ENCODE measurements at regions not wholly inside any gene's neighbourhood (a gene's known extent, or its start where the extent isn't known, plus 50 kb on each side); places are given as distances from the start of the nearest gene placed in this dataset.

DNA sequence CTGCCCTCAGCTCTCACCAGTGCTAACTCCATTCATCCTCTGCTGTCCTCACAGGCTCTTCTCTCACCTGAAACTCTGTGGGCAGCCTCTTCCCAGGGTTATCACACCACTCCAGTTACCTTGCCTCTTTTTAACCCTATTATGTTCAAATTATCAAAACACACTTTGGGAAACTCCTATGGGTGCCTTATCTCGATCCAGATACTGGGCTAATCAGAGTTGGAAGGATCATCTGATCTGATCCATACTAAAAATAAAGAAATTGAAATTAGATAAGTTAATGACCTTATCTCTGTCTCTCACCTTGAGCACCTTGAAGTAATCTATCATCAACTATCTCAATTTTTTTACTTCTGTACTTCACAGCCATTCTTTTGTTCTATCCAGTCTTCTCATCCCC is 300.5 kb upstream of the ISL1 start:
- DNase-seq (ENCODE audit: low spot score) = no peak
- no peak for ATAC-seq (ENCODE audit: low read depth)
- Histone ChIP-seq H3K9me3 (ENCODE audit: severe bottlenecking) (no peaks in the 10 kb centered on the region), H3K4me3 (ENCODE audit: severe bottlenecking) (no peak overlapping the region), H3K27me3 (ENCODE audit: insufficient read depth, poor library complexity, severe bottlenecking) (no peaks in the 10 kb centered on the region), H3K27ac (ENCODE audit: poor library complexity, severe bottlenecking) (no peak overlapping the region), H3K36me3 (ENCODE audit: low read depth) (no peaks in the 10 kb centered on the region), H3K4me1 (ENCODE audit: insufficient read depth, poor library complexity, severe bottlenecking) (no peaks in the 10 kb centered on the region)
- TF ChIP-seq, protein P1, sequence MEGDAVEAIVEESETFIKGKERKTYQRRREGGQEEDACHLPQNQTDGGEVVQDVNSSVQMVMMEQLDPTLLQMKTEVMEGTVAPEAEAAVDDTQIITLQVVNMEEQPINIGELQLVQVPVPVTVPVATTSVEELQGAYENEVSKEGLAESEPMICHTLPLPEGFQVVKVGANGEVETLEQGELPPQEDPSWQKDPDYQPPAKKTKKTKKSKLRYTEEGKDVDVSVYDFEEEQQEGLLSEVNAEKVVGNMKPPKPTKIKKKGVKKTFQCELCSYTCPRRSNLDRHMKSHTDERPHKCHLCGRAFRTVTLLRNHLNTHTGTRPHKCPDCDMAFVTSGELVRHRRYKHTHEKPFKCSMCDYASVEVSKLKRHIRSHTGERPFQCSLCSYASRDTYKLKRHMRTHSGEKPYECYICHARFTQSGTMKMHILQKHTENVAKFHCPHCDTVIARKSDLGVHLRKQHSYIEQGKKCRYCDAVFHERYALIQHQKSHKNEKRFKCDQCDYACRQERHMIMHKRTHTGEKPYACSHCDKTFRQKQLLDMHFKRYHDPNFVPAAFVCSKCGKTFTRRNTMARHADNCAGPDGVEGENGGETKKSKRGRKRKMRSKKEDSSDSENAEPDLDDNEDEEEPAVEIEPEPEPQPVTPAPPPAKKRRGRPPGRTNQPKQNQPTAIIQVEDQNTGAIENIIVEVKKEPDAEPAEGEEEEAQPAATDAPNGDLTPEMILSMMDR (IDR thresholded peaks at IDR 0.05; ENCODE audit: poor library complexity, severe bottlenecking) = no peak

DNA sequence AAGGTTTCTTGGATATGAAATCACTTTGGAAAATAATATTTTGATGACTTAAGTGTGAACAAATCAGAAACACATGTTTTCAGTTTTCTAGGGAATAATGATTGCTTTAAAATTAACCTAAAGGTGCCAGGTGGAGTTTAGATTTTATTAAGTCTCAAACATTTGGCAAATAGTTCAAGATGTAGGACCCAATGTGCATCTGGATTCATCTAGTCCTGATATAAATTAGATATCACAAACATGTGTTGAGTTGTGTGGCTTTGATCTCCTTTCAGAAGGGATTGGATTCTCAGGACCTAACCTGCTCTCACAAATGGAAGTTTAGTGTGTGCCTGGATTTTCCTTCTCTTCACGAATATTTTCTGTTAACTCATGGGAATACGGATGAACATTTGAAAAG is 291.4 kb upstream of the ISL1 start:
- DNase-seq (ENCODE audit: low spot score) = no peak
- TF ChIP-seq, protein P1 (IDR thresholded peaks at IDR 0.05; ENCODE audit: poor library complexity, severe bottlenecking) = no peak
- Histone ChIP-seq H3K27me3 (ENCODE audit: insufficient read depth, poor library complexity, severe bottlenecking) (no peaks in the 10 kb centered on the region), H3K27ac (ENCODE audit: poor library complexity, severe bottlenecking) (no peak overlapping the region), H3K4me1 (ENCODE audit: insufficient read depth, poor library complexity, severe bottlenecking) (no peaks in the 10 kb centered on the region), H3K4me3 (ENCODE audit: severe bottlenecking) (no peak overlapping the region), H3K36me3 (ENCODE audit: low read depth) (no peaks in the 10 kb centered on the region), H3K9me3 (ENCODE audit: severe bottlenecking) (no peaks in the 10 kb centered on the region)
- no peak for ATAC-seq (ENCODE audit: low read depth)

DNA sequence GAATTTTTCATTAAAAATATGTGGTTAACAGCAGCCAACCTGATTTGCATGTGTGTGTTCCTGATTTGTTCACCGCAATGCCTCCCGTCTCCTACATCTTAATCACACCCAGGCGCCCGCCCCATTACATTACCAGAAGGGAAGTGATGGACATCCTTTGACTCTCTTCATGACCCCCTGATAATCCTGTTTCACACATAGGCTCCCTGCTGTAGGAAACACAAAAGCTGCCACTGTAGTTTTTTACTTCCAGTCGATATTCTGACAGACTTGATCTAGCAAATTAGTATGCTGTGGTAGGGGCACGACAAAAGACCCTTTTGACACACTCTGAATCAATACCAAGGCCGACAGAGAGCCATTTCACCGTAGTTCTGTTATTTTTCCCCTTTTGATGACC is 287.8 kb upstream of the ISL1 start:
- H3K36me3 ChIP-seq (ENCODE audit: low read depth) = no peaks in the 10 kb centered on the region
- H3K9me3 ChIP-seq (ENCODE audit: severe bottlenecking) = no peaks in the 10 kb centered on the region
- TF ChIP-seq, protein P1 (IDR thresholded peaks at IDR 0.05; ENCODE audit: poor library complexity, severe bottlenecking) = no peak
- H3K4me1 ChIP-seq (ENCODE audit: insufficient read depth, poor library complexity, severe bottlenecking) = no peaks in the 10 kb centered on the region
- H3K4me3 ChIP-seq (ENCODE audit: severe bottlenecking) = no peak overlapping the region
- H3K27me3 ChIP-seq (ENCODE audit: insufficient read depth, poor library complexity, severe bottlenecking) = no peaks in the 10 kb centered on the region
- ATAC-seq (ENCODE audit: low read depth) = no peak
- no peak overlapping the region for H3K27ac ChIP-seq (ENCODE audit: poor library complexity, severe bottlenecking)
- no peak for DNase-seq (ENCODE audit: low spot score)

DNA sequence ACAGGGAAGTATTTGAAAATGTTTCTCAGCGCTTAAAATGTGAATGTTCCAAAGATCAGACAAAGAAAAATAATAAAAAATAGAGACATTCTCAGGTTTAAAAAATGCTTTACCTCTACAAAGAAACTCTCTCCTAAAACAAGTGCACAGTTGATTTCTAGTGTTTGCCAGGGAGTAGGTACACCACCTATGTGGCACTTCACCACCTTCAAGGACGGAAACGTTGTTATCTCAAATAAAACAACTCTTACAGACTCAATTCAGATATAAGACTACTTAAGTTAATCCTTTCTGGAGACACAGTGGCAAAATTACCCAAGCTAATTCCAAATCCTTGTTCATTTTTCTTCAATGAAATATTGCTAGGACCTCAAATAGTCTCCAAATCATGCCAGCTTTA is 286.4 kb upstream of the ISL1 start:
- Histone ChIP-seq H3K27me3 (ENCODE audit: insufficient read depth, poor library complexity, severe bottlenecking) (peaks cover 4% of the 10 kb centered on the region), H3K4me1 (ENCODE audit: insufficient read depth, poor library complexity, severe bottlenecking) (no peaks in the 10 kb centered on the region), H3K9me3 (ENCODE audit: severe bottlenecking) (no peaks in the 10 kb centered on the region), H3K4me3 (ENCODE audit: severe bottlenecking) (no peak overlapping the region), H3K36me3 (ENCODE audit: low read depth) (no peaks in the 10 kb centered on the region), H3K27ac (ENCODE audit: poor library complexity, severe bottlenecking) (no peak overlapping the region)
- TF ChIP-seq, protein P1 (IDR thresholded peaks at IDR 0.05; ENCODE audit: poor library complexity, severe bottlenecking) = no peak
- no peak for DNase-seq (ENCODE audit: low spot score)
- no peak for ATAC-seq (ENCODE audit: low read depth)

DNA sequence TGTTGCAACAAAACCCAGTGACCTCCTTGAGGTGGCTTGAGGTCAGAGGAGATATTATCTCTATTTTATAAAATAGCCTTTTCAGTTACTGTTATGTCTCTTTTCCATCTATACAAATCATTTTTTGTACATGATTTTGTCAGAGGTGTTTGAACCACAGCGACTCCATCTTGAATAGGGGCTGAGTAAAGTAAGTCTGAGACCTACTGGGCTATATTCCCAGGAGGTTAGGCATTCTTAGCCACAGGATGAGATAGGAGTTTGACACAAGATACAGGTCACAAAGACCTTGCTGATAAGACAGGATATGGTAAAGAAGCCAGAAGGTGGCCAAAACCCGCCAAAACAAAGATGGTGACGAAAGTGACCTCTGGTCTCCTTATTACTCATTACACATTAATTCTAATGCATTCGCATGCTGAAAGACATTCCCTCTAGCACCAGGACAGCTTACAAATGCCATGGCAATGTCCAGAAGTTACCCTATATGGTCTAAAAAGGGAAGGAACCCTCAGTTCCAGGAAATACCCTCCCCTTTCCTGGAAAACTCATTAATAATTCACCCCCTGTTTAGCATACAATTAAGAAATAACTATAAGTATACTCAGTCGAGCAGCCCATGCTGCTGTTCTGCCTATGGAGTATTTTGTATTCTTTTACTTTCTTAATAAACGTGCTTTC is 283.9 kb upstream of the ISL1 start:
- no peaks in the 10 kb centered on the region for H3K36me3 ChIP-seq (ENCODE audit: low read depth)
- TF ChIP-seq, protein P1 (IDR thresholded peaks at IDR 0.05; ENCODE audit: poor library complexity, severe bottlenecking) = no peak
- H3K4me3 ChIP-seq (ENCODE audit: severe bottlenecking) = no peak overlapping the region
- ATAC-seq (ENCODE audit: low read depth) (no peak; the same call in 2 of the 3 replicates), DNase-seq (ENCODE audit: low spot score) (no peak)
- H3K4me1 ChIP-seq (ENCODE audit: insufficient read depth, poor library complexity, severe bottlenecking) = no peaks in the 10 kb centered on the region
- H3K27me3 ChIP-seq (ENCODE audit: insufficient read depth, poor library complexity, severe bottlenecking) = peaks cover 4% of the 10 kb centered on the region
- no peak overlapping the region for H3K27ac ChIP-seq (ENCODE audit: poor library complexity, severe bottlenecking)
- H3K9me3 ChIP-seq (ENCODE audit: severe bottlenecking) = no peaks in the 10 kb centered on the region

Data from RWPE2 (cell line).